ENCODE measurements at regions not wholly inside any gene's neighbourhood (a gene's known extent, or its start where the extent isn't known, plus 50 kb on each side); places are given as distances from the start of the nearest gene placed in this dataset.

DNA sequence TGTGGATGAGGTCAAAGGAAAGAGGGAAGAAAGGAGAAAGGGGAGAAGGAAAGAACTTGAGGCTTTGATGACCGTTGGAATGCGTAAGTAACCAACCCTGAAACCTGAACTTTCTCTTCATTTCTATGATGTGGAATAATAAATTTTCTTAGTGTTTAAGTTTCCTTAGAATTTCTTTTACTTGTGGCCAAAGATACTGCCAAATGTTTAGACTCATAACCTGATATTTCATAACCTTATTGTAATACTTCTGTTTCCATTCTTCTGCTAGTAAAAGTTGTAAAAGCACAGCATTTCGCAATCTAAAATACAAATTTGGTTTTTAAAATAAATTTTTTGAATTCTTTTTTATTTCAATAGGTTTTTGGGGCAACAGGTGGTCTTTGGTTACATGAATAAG is 258.5 kb upstream of the GIMD1 start:
- H3K4me3 ChIP-seq (ENCODE audit: control extremely low read depth in 1 of 5, extremely low read depth in 1 of 5, insufficient read depth in 1 of 5, low read depth in 2 of 5, low read length in 4 of 5): no peak overlapping the region
- peaks cover 0 to 3% (median 0%) of the 10 kb centered on the region in 3 donors for H3K9me3 ChIP-seq (ENCODE audit: control extremely low read depth in 1 of 3, control insufficient read depth in 2 of 3, insufficient read depth in 1 of 3, low read length in 2 of 3)
- Mint-ChIP-seq H3K27ac (no peak overlapping the region), H3K27me3 (no peaks in the 10 kb centered on the region), H3K9me3 (ENCODE audit: insufficient read depth) (peaks cover 2% of the 10 kb centered on the region), H3K4me1 (no peaks in the 10 kb centered on the region), H3K4me3 (no peak overlapping the region)
- H3K9ac ChIP-seq (ENCODE audit: low read length): no peak overlapping the region
- no peak overlapping the region for H2AFZ ChIP-seq (ENCODE audit: insufficient read depth, low read depth, low read length, poor library complexity, severe bottlenecking)
- no peak overlapping the region for H3K27ac ChIP-seq (ENCODE audit: low read length in 2 of 2)
- H3K4me1 ChIP-seq (ENCODE audit: control insufficient read depth in 2 of 2, insufficient read depth in 2 of 2, low read length in 2 of 2): no peaks in the 10 kb centered on the region
- no peak for TF ChIP-seq EZH2 (IDR thresholded peaks at IDR 0.05; ENCODE audit: borderline replicate concordance, insufficient read depth, low read depth, low read length, poor library complexity, severe bottlenecking)
- TF ChIP-seq, protein P1, sequence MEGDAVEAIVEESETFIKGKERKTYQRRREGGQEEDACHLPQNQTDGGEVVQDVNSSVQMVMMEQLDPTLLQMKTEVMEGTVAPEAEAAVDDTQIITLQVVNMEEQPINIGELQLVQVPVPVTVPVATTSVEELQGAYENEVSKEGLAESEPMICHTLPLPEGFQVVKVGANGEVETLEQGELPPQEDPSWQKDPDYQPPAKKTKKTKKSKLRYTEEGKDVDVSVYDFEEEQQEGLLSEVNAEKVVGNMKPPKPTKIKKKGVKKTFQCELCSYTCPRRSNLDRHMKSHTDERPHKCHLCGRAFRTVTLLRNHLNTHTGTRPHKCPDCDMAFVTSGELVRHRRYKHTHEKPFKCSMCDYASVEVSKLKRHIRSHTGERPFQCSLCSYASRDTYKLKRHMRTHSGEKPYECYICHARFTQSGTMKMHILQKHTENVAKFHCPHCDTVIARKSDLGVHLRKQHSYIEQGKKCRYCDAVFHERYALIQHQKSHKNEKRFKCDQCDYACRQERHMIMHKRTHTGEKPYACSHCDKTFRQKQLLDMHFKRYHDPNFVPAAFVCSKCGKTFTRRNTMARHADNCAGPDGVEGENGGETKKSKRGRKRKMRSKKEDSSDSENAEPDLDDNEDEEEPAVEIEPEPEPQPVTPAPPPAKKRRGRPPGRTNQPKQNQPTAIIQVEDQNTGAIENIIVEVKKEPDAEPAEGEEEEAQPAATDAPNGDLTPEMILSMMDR (IDR thresholded peaks at IDR 0.05): no peak
- ChIA-PET POLR2A (no interaction called here), CTCF (no interaction called here)
- no peak for ATAC-seq (ENCODE audit: low read depth)
- H3K79me2 ChIP-seq (ENCODE audit: control insufficient read depth, insufficient read depth, low read length): no peaks in the 10 kb centered on the region
- no peak overlapping the region for H3K4me2 ChIP-seq (replicated peaks; ENCODE audit: low read depth, low read length, poor library complexity, severe bottlenecking)
- no peaks in the 10 kb centered on the region for H3K27me3 ChIP-seq (replicated peaks in 1 of 4; ENCODE audit: control extremely low read depth in 1 of 4, control insufficient read depth in 3 of 4, insufficient read depth in 4 of 4, low read length in 3 of 4)
- DNase-seq: no peak
- WGBS (ENCODE audit: insufficient coverage): no CpG with 5 or more reads among the region's 3 CpGs
- H3K36me3 ChIP-seq (replicated peaks in 1 of 2; ENCODE audit: control extremely low read depth in 1 of 2, control insufficient read depth in 1 of 2, extremely low read depth in 1 of 2, insufficient read depth in 2 of 2, low read length in 1 of 2): no peaks in the 10 kb centered on the region
- intact Hi-C loops (cut with micrococcal nuclease): no loop called here
- H4K20me1 ChIP-seq (ENCODE audit: control insufficient read depth, insufficient read depth, low read length, poor library complexity, severe bottlenecking): no peaks in the 10 kb centered on the region

DNA sequence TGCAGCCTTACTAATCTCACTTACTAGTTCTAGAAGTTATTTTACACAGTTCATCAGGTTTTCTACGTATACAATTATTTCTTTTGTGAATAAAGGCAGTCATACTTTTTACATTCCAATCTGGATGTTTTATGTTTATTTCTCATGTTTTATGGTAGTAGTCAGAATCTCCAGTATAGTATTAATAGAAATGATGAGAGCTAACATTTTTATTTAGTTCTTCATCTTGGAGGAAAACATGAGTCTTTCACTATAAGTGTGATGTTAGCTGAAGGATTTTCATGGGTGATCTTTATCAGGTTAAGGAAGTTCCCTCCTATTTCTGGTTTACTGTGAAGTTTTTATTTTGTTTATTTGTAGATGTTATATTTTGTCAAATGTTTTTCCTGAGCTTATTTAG is 256.1 kb upstream of the GIMD1 start:
- H3K4me1 ChIP-seq (ENCODE audit: control insufficient read depth in 2 of 2, insufficient read depth in 2 of 2, low read length in 2 of 2): no peaks in the 10 kb centered on the region
- no peak overlapping the region for H3K4me3 ChIP-seq (ENCODE audit: control extremely low read depth in 1 of 5, extremely low read depth in 1 of 5, insufficient read depth in 1 of 5, low read depth in 2 of 5, low read length in 4 of 5)
- no peak overlapping the region for H3K27ac ChIP-seq (ENCODE audit: low read length in 2 of 2)
- peaks cover 2% of the 10 kb centered on the region for H3K9me3 Mint-ChIP-seq (ENCODE audit: insufficient read depth)
- no peak for TF ChIP-seq EZH2 (IDR thresholded peaks at IDR 0.05; ENCODE audit: borderline replicate concordance, insufficient read depth, low read depth, low read length, poor library complexity, severe bottlenecking)
- TF ChIP-seq, protein P1 (IDR thresholded peaks at IDR 0.05): no peak
- H3K27me3 ChIP-seq (replicated peaks in 1 of 4; ENCODE audit: control extremely low read depth in 1 of 4, control insufficient read depth in 3 of 4, insufficient read depth in 4 of 4, low read length in 3 of 4): no peaks in the 10 kb centered on the region
- H3K9ac ChIP-seq (ENCODE audit: low read length): no peak overlapping the region
- no peak overlapping the region for H3K27ac Mint-ChIP-seq
- intact Hi-C loops (cut with micrococcal nuclease): no loop called here
- no peak for DNase-seq
- H3K79me2 ChIP-seq (ENCODE audit: control insufficient read depth, insufficient read depth, low read length): no peaks in the 10 kb centered on the region
- H4K20me1 ChIP-seq (ENCODE audit: control insufficient read depth, insufficient read depth, low read length, poor library complexity, severe bottlenecking): no peaks in the 10 kb centered on the region
- no peak for ATAC-seq (ENCODE audit: low read depth)
- H3K4me1 Mint-ChIP-seq: no peaks in the 10 kb centered on the region
- WGBS (ENCODE audit: insufficient coverage): no CpG with 5 or more reads among the region's 1 CpG
- peaks cover 0 to 3% (median 0%) of the 10 kb centered on the region in 3 donors for H3K9me3 ChIP-seq (ENCODE audit: control extremely low read depth in 1 of 3, control insufficient read depth in 2 of 3, insufficient read depth in 1 of 3, low read length in 2 of 3)
- H3K36me3 ChIP-seq (replicated peaks in 1 of 2; ENCODE audit: control extremely low read depth in 1 of 2, control insufficient read depth in 1 of 2, extremely low read depth in 1 of 2, insufficient read depth in 2 of 2, low read length in 1 of 2): no peaks in the 10 kb centered on the region
- ChIA-PET POLR2A (no interaction called here), CTCF (no interaction called here)
- no peak overlapping the region for H3K4me3 Mint-ChIP-seq
- H3K4me2 ChIP-seq (replicated peaks; ENCODE audit: low read depth, low read length, poor library complexity, severe bottlenecking): no peak overlapping the region
- H2AFZ ChIP-seq (ENCODE audit: insufficient read depth, low read depth, low read length, poor library complexity, severe bottlenecking): no peak overlapping the region
- H3K27me3 Mint-ChIP-seq: no peaks in the 10 kb centered on the region

All from B cell (primary cell).